ENCODE measurements at regions not wholly inside any gene's neighbourhood (a gene's known extent, or its start where the extent isn't known, plus 50 kb on each side); places are given as distances from the start of the nearest gene placed in this dataset.

DNA sequence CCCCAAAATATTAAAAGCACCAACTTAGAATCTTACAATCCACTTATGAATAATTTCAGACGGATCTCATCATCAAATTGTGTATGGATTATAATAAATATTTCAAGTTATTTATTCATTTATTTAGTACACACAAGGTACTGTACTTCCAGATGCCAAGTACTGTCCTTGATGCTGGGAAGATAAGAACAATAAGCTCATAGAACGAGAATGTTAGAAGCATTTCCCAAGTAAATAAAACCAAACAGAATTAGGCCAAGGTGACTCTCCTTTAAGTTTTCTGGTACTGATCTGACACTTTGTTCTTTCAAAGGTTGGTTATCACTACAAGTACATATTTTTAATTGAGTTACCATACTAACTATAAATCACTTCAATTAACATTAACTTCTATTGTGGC lies 416.1 kb upstream of the ETAA1 start:
- no peaks in the 10 kb centered on the region for H3K4me1 ChIP-seq
- H3K27ac ChIP-seq = no peak overlapping the region
- no peaks in the 10 kb centered on the region for H3K36me3 ChIP-seq
- DNase-seq (ENCODE audit: low spot score in 2 of 2) = no peak
- WGBS = 64% methylated on average over 2 of the region's 2 CpGs
- H3K4me3 ChIP-seq = no peak overlapping the region
- TF ChIP-seq POLR2AphosphoS5 (IDR thresholded peaks at IDR 0.05) (no peak), CTCF (IDR thresholded peaks at IDR 0.05) (no peak), POLR2A (IDR thresholded peaks at IDR 0.05) (no peak), EP300 (IDR thresholded peaks at IDR 0.05) (no peak)
- H3K27me3 ChIP-seq = no peaks in the 10 kb centered on the region
- H3K9me3 ChIP-seq = no peaks in the 10 kb centered on the region

DNA sequence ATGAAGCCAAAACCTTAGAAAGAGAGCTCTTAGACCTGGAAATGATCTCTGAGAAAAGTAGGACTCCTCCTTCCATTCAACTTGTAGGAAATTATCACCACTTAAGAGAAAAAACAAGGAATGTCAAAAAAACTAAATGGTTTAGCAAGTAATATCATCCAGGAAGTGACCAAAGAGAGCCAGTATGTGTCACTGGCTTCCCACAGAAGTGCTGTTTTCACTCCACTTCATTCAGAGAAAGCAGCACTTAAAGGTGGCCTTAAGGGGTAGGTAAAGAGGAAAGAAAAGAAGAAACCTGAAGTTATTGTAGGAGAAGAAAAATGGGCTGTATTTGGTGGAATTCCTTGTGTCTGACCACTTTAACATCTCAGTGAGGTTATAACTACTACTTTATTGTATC lies 414.4 kb upstream of the ETAA1 start:
- DNase-seq (ENCODE audit: low spot score in 2 of 2) = no peak
- TF ChIP-seq POLR2AphosphoS5 (IDR thresholded peaks at IDR 0.05) (no peak), EP300 (IDR thresholded peaks at IDR 0.05) (no peak), CTCF (IDR thresholded peaks at IDR 0.05) (no peak), POLR2A (IDR thresholded peaks at IDR 0.05) (no peak)
- Histone ChIP-seq H3K4me3 (no peak overlapping the region), H3K27me3 (no peaks in the 10 kb centered on the region), H3K27ac (no peak overlapping the region), H3K36me3 (no peaks in the 10 kb centered on the region), H3K9me3 (no peaks in the 10 kb centered on the region), H3K4me1 (no peaks in the 10 kb centered on the region)

- no peaks in the 10 kb centered on the region for H3K9me3 ChIP-seq
- no peak overlapping the region for H3K27ac ChIP-seq
Measured at GRCh38 chr2:66984864-66985263, 412.3 kb upstream of the ETAA1 start.

GRCh38 chr2:66985906-66986305 lies 411.2 kb upstream of the ETAA1 start:
- Histone ChIP-seq H3K27me3 (no peaks in the 10 kb centered on the region), H3K4me3 (no peak overlapping the region), H3K36me3 (no peaks in the 10 kb centered on the region), H3K27ac (no peak overlapping the region), H3K4me1 (no peaks in the 10 kb centered on the region), H3K9me3 (no peaks in the 10 kb centered on the region)
- 50% methylated on average over 1 of the region's 1 CpG for WGBS
- TF ChIP-seq EP300 (IDR thresholded peaks at IDR 0.05) (no peak), POLR2A (IDR thresholded peaks at IDR 0.05) (no peak), POLR2AphosphoS5 (IDR thresholded peaks at IDR 0.05) (no peak), CTCF (IDR thresholded peaks at IDR 0.05) (no peak)
- DNase-seq (ENCODE audit: low spot score in 2 of 2) = no peak

More at GRCh38 chr2:66984864-66985263, 412.3 kb upstream of the ETAA1 start:
- TF ChIP-seq CTCF (IDR thresholded peaks at IDR 0.05) (no peak), EP300 (IDR thresholded peaks at IDR 0.05) (no peak)
- Histone ChIP-seq H3K36me3 (no peaks in the 10 kb centered on the region), H3K27me3 (no peaks in the 10 kb centered on the region), H3K4me1 (no peaks in the 10 kb centered on the region), H3K4me3 (no peak overlapping the region)
- DNase-seq (ENCODE audit: low spot score in 2 of 2) = no peak

GRCh38 chr2:66987733-66988132 lies 409.4 kb upstream of the ETAA1 start:
- Histone ChIP-seq H3K36me3 (no peaks in the 10 kb centered on the region), H3K27ac (no peak overlapping the region), H3K4me3 (no peak overlapping the region), H3K27me3 (no peaks in the 10 kb centered on the region), H3K4me1 (no peaks in the 10 kb centered on the region), H3K9me3 (no peaks in the 10 kb centered on the region)
- TF ChIP-seq EP300 (IDR thresholded peaks at IDR 0.05) = no peak
- no peak for TF ChIP-seq POLR2A (IDR thresholded peaks at IDR 0.05)
- no peak for TF ChIP-seq POLR2AphosphoS5 (IDR thresholded peaks at IDR 0.05)
- no peak for TF ChIP-seq CTCF (IDR thresholded peaks at IDR 0.05)
- WGBS = 83% methylated on average over 4 of the region's 4 CpGs
- no peak for DNase-seq (ENCODE audit: low spot score in 2 of 2)
